ENCODE measurements at regions not wholly inside any gene's neighbourhood (a gene's known extent, or its start where the extent isn't known, plus 50 kb on each side); places are given as distances from the start of the nearest gene placed in this dataset.

DNA sequence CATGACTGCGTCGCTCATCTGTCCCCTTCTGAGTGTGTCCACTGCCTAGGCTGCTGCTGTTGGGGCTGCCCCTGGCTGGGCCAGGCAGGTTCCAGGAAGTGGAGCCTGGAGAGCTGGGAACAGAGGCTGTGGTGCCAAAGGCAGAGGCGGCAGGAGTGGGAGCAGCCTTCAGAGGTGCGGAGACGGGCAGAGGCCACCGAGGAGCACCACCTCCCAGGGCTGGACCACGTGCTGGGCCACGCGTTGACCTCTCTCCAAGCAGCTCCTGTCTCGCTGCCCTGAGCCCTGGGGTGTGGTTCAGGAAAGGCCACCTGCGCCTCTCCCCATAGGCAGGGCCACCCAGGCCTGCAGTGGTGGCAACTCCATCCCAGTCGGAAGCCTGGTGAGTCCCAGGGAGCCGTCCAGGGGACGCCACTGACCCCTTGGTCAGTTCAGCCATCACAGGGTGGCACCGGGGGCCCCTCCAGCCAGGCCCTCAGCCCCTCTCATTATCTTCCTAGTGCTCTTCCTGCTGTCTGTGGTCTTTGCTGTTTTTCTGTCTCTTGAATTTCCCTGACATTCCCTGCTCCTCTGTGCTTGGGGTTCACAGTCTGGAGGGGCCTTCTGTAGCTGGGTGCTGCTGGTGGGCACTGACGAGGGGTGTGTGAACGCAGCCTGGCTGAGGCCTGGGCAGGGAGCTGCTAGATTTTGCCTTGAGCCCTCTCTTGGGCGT is 122.8 kb upstream of the HS6ST1 start:
- Histone ChIP-seq H3K4me1 (ENCODE audit: control insufficient read depth, insufficient read depth, low read length) (peaks cover 18% of the 10 kb centered on the region), H3K4me3 (ENCODE audit: low read depth, low read length) (no peak overlapping the region), H3K9me3 (ENCODE audit: control insufficient read depth, insufficient read depth, low read length) (no peaks in the 10 kb centered on the region), H3K27me3 (ENCODE audit: control insufficient read depth, insufficient read depth, low read length) (no peaks in the 10 kb centered on the region), H3K36me3 (ENCODE audit: control insufficient read depth, insufficient read depth, low read length) (no peaks in the 10 kb centered on the region), H3K9ac (ENCODE audit: low read depth, low read length) (peak overlapping the region; percentile 10; the same call in 1 of the 2 replicates), H3K27ac (ENCODE audit: low read depth, low read length) (no peak overlapping the region)

- no peaks in the 10 kb centered on the region for H3K27me3 ChIP-seq (ENCODE audit: control insufficient read depth, insufficient read depth, low read length)
- no peaks in the 10 kb centered on the region for H3K9me3 ChIP-seq (ENCODE audit: control insufficient read depth, insufficient read depth, low read length)
- peak overlapping the region; percentile 20; the same call in 1 of the 2 replicates for H3K4me3 ChIP-seq (ENCODE audit: low read depth, low read length)
- peaks cover 18% of the 10 kb centered on the region for H3K4me1 ChIP-seq (ENCODE audit: control insufficient read depth, insufficient read depth, low read length)
- no peaks in the 10 kb centered on the region for H3K36me3 ChIP-seq (ENCODE audit: control insufficient read depth, insufficient read depth, low read length)
- peak overlapping the region; percentile 51 for H3K27ac ChIP-seq (ENCODE audit: low read depth, low read length)
- H3K9ac ChIP-seq (ENCODE audit: low read depth, low read length) = peak overlapping the region; percentile 10; the same call in 1 of the 2 replicates
Measured at GRCh38 chr2:128442053-128442751, 123.5 kb upstream of the HS6ST1 start.

DNA sequence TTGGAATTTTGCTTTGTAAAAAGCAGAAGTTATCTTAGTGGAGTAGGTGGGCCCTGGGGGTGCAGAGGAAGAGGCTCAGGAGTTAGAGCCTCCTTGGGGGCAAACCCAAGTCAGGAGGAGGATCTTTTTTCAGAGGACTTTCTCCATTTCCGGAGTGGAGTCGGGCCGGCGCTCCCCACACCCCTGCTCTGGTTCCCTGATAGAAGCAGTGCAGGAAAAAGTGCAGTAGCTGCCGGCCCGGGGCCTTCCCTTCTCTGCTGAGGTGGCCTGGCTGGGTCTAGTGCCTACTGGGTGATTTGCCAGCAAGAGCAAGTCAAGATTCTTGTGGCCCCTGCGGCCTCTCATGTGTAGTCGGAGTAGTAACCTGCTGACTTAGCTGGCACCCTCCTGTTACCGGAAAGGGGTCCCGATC is 124.2 kb upstream of the HS6ST1 start:
- peaks cover 18% of the 10 kb centered on the region for H3K4me1 ChIP-seq (ENCODE audit: control insufficient read depth, insufficient read depth, low read length)
- no peak overlapping the region; the same call in 1 of the 2 replicates for H3K9ac ChIP-seq (ENCODE audit: low read depth, low read length)
- H3K27ac ChIP-seq (ENCODE audit: low read depth, low read length) = peak overlapping the region; percentile 51

DNA sequence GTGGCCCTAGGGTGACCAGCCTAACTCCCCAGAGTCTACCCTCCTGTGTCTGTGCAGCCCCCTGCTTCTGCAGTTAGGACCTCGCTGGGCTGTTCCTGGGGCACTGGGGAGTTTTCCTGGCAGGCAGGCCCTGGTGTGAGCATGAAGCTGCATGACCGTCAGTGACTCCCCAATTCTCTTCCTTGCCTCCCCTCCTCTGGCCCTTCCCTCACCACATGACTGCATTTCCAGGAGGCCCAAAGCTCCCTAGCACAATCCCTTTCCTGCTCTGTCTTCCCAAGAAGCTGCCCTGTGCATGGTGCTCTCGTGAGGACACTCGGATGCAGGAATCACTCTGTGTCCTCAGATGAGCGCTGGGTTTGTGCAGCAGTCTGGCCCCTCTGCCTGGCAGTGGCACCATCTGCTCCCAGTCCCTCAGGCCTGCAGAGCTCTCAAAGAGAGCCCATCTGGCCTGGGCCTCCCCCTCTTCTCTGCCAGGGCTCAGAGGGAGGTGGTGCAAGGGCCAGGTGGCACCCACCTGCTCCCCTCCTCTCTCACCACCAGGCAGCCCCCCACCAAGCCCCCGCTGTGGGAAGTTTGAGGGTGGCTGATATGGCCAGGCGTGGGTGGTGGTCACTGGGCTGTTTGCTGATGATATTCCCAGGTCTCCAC is 125.6 kb upstream of the HS6ST1 start:
- Histone ChIP-seq H3K27me3 (ENCODE audit: control insufficient read depth, insufficient read depth, low read length) (no peaks in the 10 kb centered on the region), H3K4me1 (ENCODE audit: control insufficient read depth, insufficient read depth, low read length) (peaks cover 18% of the 10 kb centered on the region), H3K27ac (ENCODE audit: low read depth, low read length) (no peak overlapping the region), H3K4me3 (ENCODE audit: low read depth, low read length) (no peak overlapping the region), H3K9me3 (ENCODE audit: control insufficient read depth, insufficient read depth, low read length) (no peaks in the 10 kb centered on the region), H3K36me3 (ENCODE audit: control insufficient read depth, insufficient read depth, low read length) (no peaks in the 10 kb centered on the region), H3K9ac (ENCODE audit: low read depth, low read length) (no peak overlapping the region)

More for the DNA sequence above, 124.2 kb upstream of the HS6ST1 start:
- H3K27me3 ChIP-seq (ENCODE audit: control insufficient read depth, insufficient read depth, low read length) = no peaks in the 10 kb centered on the region
- no peaks in the 10 kb centered on the region for H3K36me3 ChIP-seq (ENCODE audit: control insufficient read depth, insufficient read depth, low read length)
- no peaks in the 10 kb centered on the region for H3K9me3 ChIP-seq (ENCODE audit: control insufficient read depth, insufficient read depth, low read length)
- peak overlapping the region; percentile 20; the same call in 1 of the 2 replicates for H3K4me3 ChIP-seq (ENCODE audit: low read depth, low read length)

- no peaks in the 10 kb centered on the region for H3K9me3 ChIP-seq (ENCODE audit: control insufficient read depth, insufficient read depth, low read length)
- H3K36me3 ChIP-seq (ENCODE audit: control insufficient read depth, insufficient read depth, low read length) = no peaks in the 10 kb centered on the region
- H3K4me1 ChIP-seq (ENCODE audit: control insufficient read depth, insufficient read depth, low read length) = peaks cover 18% of the 10 kb centered on the region
- H3K4me3 ChIP-seq (ENCODE audit: low read depth, low read length) = no peak overlapping the region
- H3K27me3 ChIP-seq (ENCODE audit: control insufficient read depth, insufficient read depth, low read length) = no peaks in the 10 kb centered on the region
- H3K9ac ChIP-seq (ENCODE audit: low read depth, low read length) = no peak overlapping the region
- H3K27ac ChIP-seq (ENCODE audit: low read depth, low read length) = no peak overlapping the region
Measured at GRCh38 chr2:128444816-128445522, 126.3 kb upstream of the HS6ST1 start.

DNA sequence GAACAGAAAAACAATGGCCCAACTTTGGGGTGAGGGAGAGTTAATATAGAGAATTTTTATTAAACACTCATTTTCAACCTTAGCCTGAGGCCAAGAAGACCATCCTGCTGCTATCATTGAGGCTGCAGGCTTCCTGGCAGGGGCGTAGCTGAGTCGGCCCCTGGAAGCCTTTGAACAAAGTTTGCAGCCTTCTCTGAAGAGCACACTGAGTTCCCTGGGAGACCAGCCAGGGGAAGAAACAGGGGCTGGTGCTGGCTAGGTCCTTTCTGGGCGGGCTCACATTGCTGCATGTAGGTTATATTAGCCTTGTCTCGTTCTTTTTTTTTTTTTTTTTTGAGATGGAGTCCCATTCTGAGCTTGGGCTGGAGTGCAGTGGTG is 126.8 kb upstream of the HS6ST1 start:
- Histone ChIP-seq H3K27ac (ENCODE audit: low read depth, low read length) (no peak overlapping the region), H3K9me3 (ENCODE audit: control insufficient read depth, insufficient read depth, low read length) (no peaks in the 10 kb centered on the region), H3K4me3 (ENCODE audit: low read depth, low read length) (no peak overlapping the region), H3K9ac (ENCODE audit: low read depth, low read length) (no peak overlapping the region), H3K27me3 (ENCODE audit: control insufficient read depth, insufficient read depth, low read length) (no peaks in the 10 kb centered on the region), H3K36me3 (ENCODE audit: control insufficient read depth, insufficient read depth, low read length) (no peaks in the 10 kb centered on the region), H3K4me1 (ENCODE audit: control insufficient read depth, insufficient read depth, low read length) (peaks cover 18% of the 10 kb centered on the region)

GRCh38 chr2:128446049-128446873 is 127.6 kb upstream of the HS6ST1 start:
- Histone ChIP-seq H3K9me3 (ENCODE audit: control insufficient read depth, insufficient read depth, low read length) (no peaks in the 10 kb centered on the region), H3K27me3 (ENCODE audit: control insufficient read depth, insufficient read depth, low read length) (no peaks in the 10 kb centered on the region), H3K27ac (ENCODE audit: low read depth, low read length) (no peak overlapping the region), H3K36me3 (ENCODE audit: control insufficient read depth, insufficient read depth, low read length) (no peaks in the 10 kb centered on the region), H3K9ac (ENCODE audit: low read depth, low read length) (no peak overlapping the region), H3K4me3 (ENCODE audit: low read depth, low read length) (no peak overlapping the region), H3K4me1 (ENCODE audit: control insufficient read depth, insufficient read depth, low read length) (peaks cover 18% of the 10 kb centered on the region)

- Histone ChIP-seq H3K9me3 (ENCODE audit: control insufficient read depth, insufficient read depth, low read length) (no peaks in the 10 kb centered on the region), H3K27ac (ENCODE audit: low read depth, low read length) (no peak overlapping the region), H3K9ac (ENCODE audit: low read depth, low read length) (no peak overlapping the region), H3K4me3 (ENCODE audit: low read depth, low read length) (no peak overlapping the region), H3K4me1 (ENCODE audit: control insufficient read depth, insufficient read depth, low read length) (peaks cover 15% of the 10 kb centered on the region), H3K27me3 (ENCODE audit: control insufficient read depth, insufficient read depth, low read length) (no peaks in the 10 kb centered on the region), H3K36me3 (ENCODE audit: control insufficient read depth, insufficient read depth, low read length) (no peaks in the 10 kb centered on the region)
Measured at GRCh38 chr2:128446874-128447537, 128.3 kb upstream of the HS6ST1 start.

DNA sequence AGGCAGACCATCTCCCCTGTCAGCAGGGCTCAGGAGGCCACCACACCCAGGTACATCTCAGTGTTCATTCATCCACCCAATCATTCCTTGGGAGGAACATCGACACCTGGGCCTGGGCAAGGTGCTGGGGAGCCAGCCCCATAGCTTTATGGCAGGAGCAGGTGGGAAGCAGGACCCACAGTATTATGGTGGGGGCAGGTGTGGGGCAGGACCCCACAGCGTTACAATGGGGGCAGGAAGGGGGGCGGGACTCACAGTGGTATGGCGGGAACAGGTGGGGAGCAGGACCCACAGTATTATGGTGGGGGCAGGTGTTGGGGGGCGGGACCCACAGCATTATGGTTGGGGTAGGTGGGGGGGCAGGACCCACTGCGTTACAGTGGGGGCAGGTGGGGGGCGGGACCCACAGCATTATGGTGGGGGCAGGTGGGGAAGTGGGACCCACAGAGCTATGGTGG is 128.9 kb upstream of the HS6ST1 start:
- H3K4me1 ChIP-seq (ENCODE audit: control insufficient read depth, insufficient read depth, low read length) = peaks cover 9% of the 10 kb centered on the region
- H3K9me3 ChIP-seq (ENCODE audit: control insufficient read depth, insufficient read depth, low read length) = no peaks in the 10 kb centered on the region

More for the DNA sequence above, 128.9 kb upstream of the HS6ST1 start:
- Histone ChIP-seq H3K36me3 (ENCODE audit: control insufficient read depth, insufficient read depth, low read length) (no peaks in the 10 kb centered on the region), H3K27me3 (ENCODE audit: control insufficient read depth, insufficient read depth, low read length) (no peaks in the 10 kb centered on the region), H3K4me3 (ENCODE audit: low read depth, low read length) (no peak overlapping the region), H3K27ac (ENCODE audit: low read depth, low read length) (no peak overlapping the region), H3K9ac (ENCODE audit: low read depth, low read length) (no peak overlapping the region)
